Spinal cord (tissue), 9 donors: ENCODE measurements at regions not wholly inside any gene's neighbourhood (a gene's known extent, or its start where the extent isn't known, plus 50 kb on each side); places are given as distances from the start of the nearest gene placed in this dataset.

Experiments used
- DNase-seq, 6 donors: peaks; one replicate each; pipeline versions ENCODE4 v3.0.0 to v3.0.0-alpha.2; 2013 to 2015; ENCODE audit warnings: low spot score in 6 of 6, low read depth in 4 of 6
- H3K27ac ChIP-seq: one replicate; pipeline ENCODE4 v1.5.1; 2013; ENCODE audit warnings: low read depth, low read length, control low read depth
- H3K27me3 ChIP-seq: one replicate; pipeline ENCODE4 v1.6.1; 2013; ENCODE audit warnings: low read length; ENCODE audit not compliant: control insufficient read depth, insufficient read depth
- H3K36me3 ChIP-seq: one replicate; pipeline ENCODE4 v1.6.1; 2013; ENCODE audit warnings: low read length; ENCODE audit not compliant: control insufficient read depth, insufficient read depth
- H3K4me1 ChIP-seq: one replicate; pipeline ENCODE4 v1.6.1; 2013; ENCODE audit warnings: low read length; ENCODE audit not compliant: control insufficient read depth, insufficient read depth
- H3K4me3 ChIP-seq: one replicate; pipeline ENCODE4 v1.5.1; 2013; ENCODE audit warnings: low read depth, low read length, control low read depth
- H3K9me3 ChIP-seq: one replicate; pipeline ENCODE4 v1.6.1; 2013; ENCODE audit warnings: low read length; ENCODE audit not compliant: control insufficient read depth, insufficient read depth
- WGBS: methylation state at CpG from one replicate; pipeline ENCODE4 v1.1.5; 2013; ENCODE audit warnings: missing lambda C conversion rate; ENCODE audit not compliant: insufficient coverage; 5-methylcytosine and 5-hydroxymethylcytosine counted together
- donor health status: healthy.

DNA sequence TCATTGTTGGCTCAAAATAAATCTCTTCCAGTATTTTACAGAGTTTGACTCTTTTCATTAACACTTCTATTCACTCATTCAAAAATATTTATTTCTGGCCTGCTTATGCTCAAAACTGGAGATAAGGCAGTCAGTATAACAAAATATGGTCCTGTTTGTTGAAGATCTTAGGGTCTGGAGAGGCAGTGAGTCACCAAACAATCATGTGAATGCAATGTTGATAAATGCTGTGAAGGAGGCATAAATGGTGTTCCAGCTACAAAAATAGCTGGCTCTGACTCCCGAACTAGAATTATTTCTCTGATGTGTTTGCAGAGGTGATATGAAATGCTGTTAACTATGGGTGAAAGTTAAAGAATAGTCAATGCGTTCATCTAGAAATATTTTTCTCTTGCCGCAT, 390.6 kb downstream of the AASDHPPT start:
- no CpG with 5 or more reads among the region's 3 CpGs for WGBS
- no peak for DNase-seq
- no peak overlapping the region for H3K4me3 ChIP-seq

DNA sequence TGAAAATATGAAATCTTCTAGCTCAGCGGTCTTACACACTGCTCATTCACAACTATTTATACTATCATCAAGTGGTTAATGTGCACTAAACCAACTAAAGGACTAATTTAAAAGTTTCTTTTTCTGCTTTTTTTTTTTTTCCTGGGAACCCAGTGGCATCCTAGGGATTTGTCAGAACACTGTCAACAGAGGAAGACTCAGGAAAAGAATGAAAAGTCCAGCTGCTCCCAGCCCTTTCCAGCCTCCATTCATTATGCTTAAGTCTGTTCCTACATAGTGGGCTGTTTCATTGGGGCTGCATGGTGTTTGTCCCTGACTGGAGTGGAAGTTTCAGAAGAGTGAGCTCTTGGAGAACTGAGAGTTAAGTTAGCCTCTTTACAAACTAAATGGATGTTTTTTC, 391.1 kb downstream of the AASDHPPT start:
- WGBS = no CpG with 5 or more reads among the region's 1 CpG
- DNase-seq = no peak
- Histone ChIP-seq H3K27me3 (no peaks in the 10 kb centered on the region), H3K36me3 (no peaks in the 10 kb centered on the region), H3K4me3 (no peak overlapping the region), H3K9me3 (no peaks in the 10 kb centered on the region), H3K27ac (no peak overlapping the region), H3K4me1 (no peaks in the 10 kb centered on the region)

More for the DNA sequence above, 390.6 kb downstream of the AASDHPPT start:
- no peak overlapping the region for H3K27ac ChIP-seq
- no peaks in the 10 kb centered on the region for H3K36me3 ChIP-seq
- no peaks in the 10 kb centered on the region for H3K4me1 ChIP-seq
- H3K9me3 ChIP-seq = no peaks in the 10 kb centered on the region
- H3K27me3 ChIP-seq = no peaks in the 10 kb centered on the region

DNA sequence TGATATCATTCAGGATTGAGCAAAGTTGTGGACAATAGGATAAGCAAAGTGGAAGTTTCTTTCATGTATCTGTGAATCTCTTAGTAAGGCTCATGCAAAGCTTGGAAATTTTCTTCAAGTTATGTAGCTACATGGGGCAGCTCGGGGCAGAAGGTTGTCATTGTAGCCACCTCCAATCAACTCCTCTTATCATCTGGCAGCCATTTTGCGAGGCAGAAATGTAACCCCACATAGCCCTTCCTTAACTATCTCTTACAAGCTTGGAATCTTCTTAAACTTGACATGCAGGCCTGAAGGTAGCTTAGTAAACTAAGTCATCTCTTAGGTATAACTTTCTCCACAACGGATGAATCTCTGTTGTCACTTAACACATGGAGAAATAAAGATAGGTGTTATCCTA, 392.8 kb downstream of the AASDHPPT start:
- no peak overlapping the region for H3K27ac ChIP-seq
- no peaks in the 10 kb centered on the region for H3K36me3 ChIP-seq
- DNase-seq = no peak
- H3K4me3 ChIP-seq = no peak overlapping the region
- 86% methylated on average over 1 of the region's 3 CpGs for WGBS
- H3K9me3 ChIP-seq = no peaks in the 10 kb centered on the region
- no peaks in the 10 kb centered on the region for H3K4me1 ChIP-seq
- H3K27me3 ChIP-seq = no peaks in the 10 kb centered on the region

DNA sequence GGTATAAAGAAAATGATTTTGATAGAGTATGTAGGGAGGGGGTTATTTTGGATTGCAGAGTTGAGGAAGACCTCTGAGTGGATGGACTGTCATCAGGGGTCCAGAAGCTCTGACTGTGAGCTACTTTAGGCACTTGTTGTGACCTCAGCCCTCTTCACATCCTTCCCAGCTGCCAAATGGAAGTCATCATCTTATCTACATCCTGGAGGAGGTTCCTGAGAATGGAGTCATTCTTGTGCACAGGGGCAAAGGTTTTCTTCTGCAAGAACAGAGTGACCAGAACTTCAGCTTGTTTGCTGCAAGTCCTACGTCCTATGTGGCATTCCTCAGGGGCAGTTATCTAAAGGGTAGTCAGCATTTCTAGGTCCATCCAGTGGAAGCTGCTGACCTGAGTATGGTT, 393.8 kb downstream of the AASDHPPT start:
- H3K4me3 ChIP-seq = no peak overlapping the region
- WGBS = 100% methylated on average over 1 of the region's 1 CpG
- DNase-seq = no peak
- H3K27me3 ChIP-seq = no peaks in the 10 kb centered on the region
- H3K9me3 ChIP-seq = no peaks in the 10 kb centered on the region
- no peak overlapping the region for H3K27ac ChIP-seq
- H3K4me1 ChIP-seq = no peaks in the 10 kb centered on the region
- no peaks in the 10 kb centered on the region for H3K36me3 ChIP-seq

DNA sequence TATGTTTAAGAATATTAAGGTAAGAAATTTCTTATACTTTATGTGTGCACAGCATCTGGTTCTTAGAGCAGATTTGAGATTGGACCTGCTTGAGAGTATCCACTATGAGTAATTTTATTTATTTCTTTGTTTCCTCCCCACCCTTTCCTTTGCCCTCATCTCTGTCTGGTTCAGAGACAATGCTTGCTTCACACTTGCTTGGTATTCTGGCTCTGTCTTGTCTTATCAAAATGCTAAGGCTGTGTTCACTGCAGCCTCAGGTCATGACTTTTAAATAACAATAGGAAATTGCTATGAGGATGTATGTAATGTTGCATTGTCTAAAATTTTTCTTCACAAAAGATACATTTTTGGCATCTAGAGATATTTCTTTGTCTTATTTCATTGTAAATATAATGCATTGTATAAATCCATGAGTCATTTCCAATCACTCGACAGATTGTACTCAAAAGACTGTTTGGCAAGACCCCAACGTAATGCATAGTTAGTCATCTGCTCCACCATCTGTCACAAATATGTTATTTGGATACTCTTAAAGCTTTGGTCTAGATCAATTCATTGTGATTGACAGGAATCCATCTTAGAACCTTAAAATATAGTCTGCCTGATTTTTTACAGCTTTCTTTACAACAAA, 395.7 kb downstream of the AASDHPPT start:
- peak in 2 of 6 donors; percentile 57 to 89 for DNase-seq
- Histone ChIP-seq H3K36me3 (no peaks in the 10 kb centered on the region), H3K4me3 (no peak overlapping the region), H3K27ac (no peak overlapping the region), H3K9me3 (no peaks in the 10 kb centered on the region), H3K4me1 (no peaks in the 10 kb centered on the region), H3K27me3 (no peaks in the 10 kb centered on the region)
- no CpG with 5 or more reads among the region's 2 CpGs for WGBS

DNA sequence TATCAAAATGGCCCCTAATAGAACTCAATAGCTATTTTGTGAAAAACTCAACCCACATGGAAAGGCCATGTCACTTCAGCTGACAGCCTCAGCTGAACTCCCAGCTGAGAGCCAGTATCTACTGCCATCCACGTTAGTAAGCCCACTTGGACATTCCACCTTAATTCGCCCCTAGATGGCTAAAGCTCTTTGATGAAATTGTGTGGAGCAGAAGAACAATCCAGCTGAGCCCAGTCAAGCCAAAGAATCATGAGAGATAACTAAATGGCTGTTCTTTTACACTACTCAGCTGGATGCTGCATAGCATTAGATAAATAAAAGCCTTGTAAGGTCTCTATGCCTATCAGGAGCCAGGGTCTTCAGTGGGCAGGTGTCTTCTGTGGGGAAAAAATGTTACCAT, 396.8 kb downstream of the AASDHPPT start:
- H3K36me3 ChIP-seq = no peaks in the 10 kb centered on the region
- no peaks in the 10 kb centered on the region for H3K4me1 ChIP-seq

DNA sequence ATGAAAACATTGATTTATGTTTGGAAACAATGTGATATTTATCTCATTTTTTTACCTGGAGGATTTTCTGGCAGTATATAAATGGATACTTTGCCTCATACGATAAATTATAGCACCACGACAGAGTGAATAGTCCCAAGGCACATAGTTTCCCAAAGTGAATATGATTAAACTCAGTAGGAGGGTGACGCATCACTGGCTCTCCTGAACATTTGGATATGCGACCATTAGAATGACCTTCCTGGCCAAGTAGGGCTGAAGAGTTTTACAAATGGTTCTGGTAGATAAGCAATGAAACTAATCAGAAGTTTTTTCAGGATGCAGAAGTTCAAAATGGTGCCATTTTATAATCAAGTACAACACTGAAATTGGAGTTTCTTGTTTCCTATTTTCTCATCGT, 397.7 kb downstream of the AASDHPPT start:
- no peak for DNase-seq
- WGBS = 90% methylated on average over 2 of the region's 5 CpGs
- Histone ChIP-seq H3K9me3 (no peaks in the 10 kb centered on the region), H3K27ac (no peak overlapping the region), H3K4me3 (no peak overlapping the region), H3K36me3 (no peaks in the 10 kb centered on the region), H3K4me1 (no peaks in the 10 kb centered on the region), H3K27me3 (no peaks in the 10 kb centered on the region)

More for the DNA sequence above, 396.8 kb downstream of the AASDHPPT start:
- WGBS = 92% methylated on average over 2 of the region's 2 CpGs
- Histone ChIP-seq H3K9me3 (no peaks in the 10 kb centered on the region), H3K27me3 (no peaks in the 10 kb centered on the region), H3K4me3 (no peak overlapping the region), H3K27ac (no peak overlapping the region)
- no peak for DNase-seq

DNA sequence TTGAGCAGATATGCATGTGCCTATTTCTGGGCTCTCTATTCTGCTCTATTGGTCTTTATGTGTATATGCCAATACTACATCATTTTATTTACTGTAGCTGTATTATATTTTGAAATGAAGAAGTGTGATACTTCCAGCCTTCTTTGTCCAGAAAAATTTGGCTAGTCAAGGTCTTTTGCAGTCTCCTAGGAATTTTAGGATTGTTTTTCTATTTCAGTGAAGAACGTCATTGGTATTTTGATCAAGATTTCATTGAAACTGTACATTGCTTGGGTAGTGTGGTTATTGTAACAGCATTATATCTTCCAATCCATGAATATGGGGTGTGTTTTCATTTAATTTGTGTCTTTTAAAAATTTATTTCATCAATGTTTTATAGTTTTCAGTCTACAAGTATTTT, 400.3 kb downstream of the AASDHPPT start:
- Histone ChIP-seq H3K4me3 (no peak overlapping the region), H3K4me1 (no peaks in the 10 kb centered on the region), H3K27ac (no peak overlapping the region), H3K27me3 (no peaks in the 10 kb centered on the region), H3K9me3 (no peaks in the 10 kb centered on the region), H3K36me3 (no peaks in the 10 kb centered on the region)
- no CpG with 5 or more reads among the region's 1 CpG for WGBS
- no peak for DNase-seq

DNA sequence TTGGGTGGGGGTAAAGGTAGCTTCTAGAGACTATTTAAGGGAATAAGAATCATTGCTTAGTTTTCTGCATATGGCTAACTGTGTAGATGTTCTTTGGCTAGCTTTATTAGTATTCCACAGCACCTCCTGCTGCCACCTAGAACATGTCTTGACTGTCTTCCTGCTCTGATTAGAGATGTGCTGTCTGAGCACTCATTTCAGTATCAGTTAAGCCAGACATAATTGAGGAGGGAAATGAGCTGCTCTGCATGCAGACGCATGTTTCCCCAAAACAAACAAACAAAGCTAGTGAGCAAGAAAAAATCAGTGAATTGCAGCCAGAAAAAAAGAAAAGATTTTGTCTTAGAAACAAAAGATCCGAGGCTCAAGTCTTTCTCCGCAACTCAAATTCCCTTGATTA, 402.2 kb downstream of the AASDHPPT start:
- H3K27me3 ChIP-seq = no peaks in the 10 kb centered on the region
- WGBS = no CpG with 5 or more reads among the region's 3 CpGs
- H3K36me3 ChIP-seq = no peaks in the 10 kb centered on the region
- no peaks in the 10 kb centered on the region for H3K9me3 ChIP-seq
- H3K27ac ChIP-seq = no peak overlapping the region
- DNase-seq = peak in 2 of 6 donors; percentile 46 to 60
- H3K4me3 ChIP-seq = no peak overlapping the region
- H3K4me1 ChIP-seq = no peaks in the 10 kb centered on the region

DNA sequence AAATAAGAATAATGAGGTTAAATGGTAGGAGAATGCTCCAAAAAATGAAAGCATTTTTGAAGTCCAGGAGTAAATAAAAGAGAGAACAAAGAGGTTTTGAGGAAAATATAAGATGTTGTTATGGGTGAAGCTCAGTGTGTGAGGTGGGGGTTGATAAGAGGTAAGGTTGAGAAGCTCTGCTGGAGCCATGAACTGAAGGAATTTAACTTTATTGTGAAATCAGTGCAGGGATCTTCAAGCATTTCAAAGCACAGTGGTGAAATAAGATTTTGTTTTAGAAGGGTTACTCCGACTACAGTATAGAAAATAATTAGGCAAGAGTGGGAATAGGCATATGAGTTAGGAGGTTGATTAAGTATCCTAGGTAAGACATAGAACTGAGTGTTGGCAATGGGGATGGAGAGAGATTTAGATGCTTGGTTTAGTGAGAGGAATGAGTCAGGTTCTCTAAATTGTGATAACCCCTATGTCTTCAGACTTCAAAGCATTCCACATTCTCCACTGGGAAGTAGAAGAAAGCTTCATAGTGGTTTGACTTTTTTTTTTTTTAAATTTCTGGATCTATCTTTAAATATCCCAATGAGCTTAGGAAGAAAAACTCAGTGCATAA, 403.2 kb downstream of the AASDHPPT start:
- WGBS = no CpG with 5 or more reads among the region's 1 CpG
- Histone ChIP-seq H3K27me3 (no peaks in the 10 kb centered on the region), H3K4me1 (no peaks in the 10 kb centered on the region), H3K27ac (no peak overlapping the region), H3K9me3 (no peaks in the 10 kb centered on the region), H3K36me3 (no peaks in the 10 kb centered on the region), H3K4me3 (no peak overlapping the region)
- no peak for DNase-seq
